ENCODE measurements at regions not wholly inside any gene's neighbourhood (a gene's known extent, or its start where the extent isn't known, plus 50 kb on each side); places are given as distances from the start of the nearest gene placed in this dataset.

DNA sequence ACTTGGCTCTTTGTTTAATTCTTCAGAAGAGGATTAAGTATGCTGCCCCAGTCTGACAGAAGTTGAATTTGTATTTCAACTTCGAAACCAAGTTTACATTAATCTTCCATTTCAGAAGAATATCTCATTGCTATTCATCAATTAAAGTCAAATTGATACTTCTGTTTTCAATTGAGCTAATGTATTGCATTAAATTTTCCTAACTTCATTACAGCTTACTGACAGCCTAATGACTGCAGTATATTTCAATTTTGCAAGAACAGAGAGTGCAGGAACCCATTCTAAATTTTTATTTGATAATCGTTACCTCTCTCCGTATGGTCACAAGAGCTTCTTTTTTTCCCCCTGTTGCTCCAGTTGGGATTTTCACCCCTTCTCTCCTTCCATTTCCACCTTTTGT is 218.0 kb downstream of the CALCRL start:
- no peak for TF ChIP-seq POLR2A (IDR thresholded peaks at IDR 0.05)
- no peak for TF ChIP-seq CTCF (IDR thresholded peaks at IDR 0.05)
- H3K4me3 ChIP-seq (ENCODE audit: low read depth, poor library complexity, severe bottlenecking) = no peak overlapping the region
- no peak for DNase-seq (ENCODE audit: low spot score in 2 of 2)
- intact Hi-C loops (cut with DNase I; ENCODE audit: low total_unique reads) = no loop called here
- 74 to 79% methylated on average over 3 of the region's 3 CpGs for WGBS, 2 donors

- DNase-seq (ENCODE audit: low spot score in 2 of 2) = no peak
- TF ChIP-seq CTCF (IDR thresholded peaks at IDR 0.05) = no peak
- TF ChIP-seq POLR2A (IDR thresholded peaks at IDR 0.05) = no peak
- no peak overlapping the region for H3K4me3 ChIP-seq (ENCODE audit: low read depth, poor library complexity, severe bottlenecking)
- WGBS, 2 donors = 47% methylated on average over 1 of the region's 1 CpG
- intact Hi-C loops (cut with DNase I; ENCODE audit: low total_unique reads) = no loop called here
Observed at GRCh38 chr2:187228986-187229385, 219.1 kb downstream of the CALCRL start.

GRCh38 chr2:187224989-187225388 is 223.1 kb downstream of the CALCRL start:
- TF ChIP-seq POLR2A (IDR thresholded peaks at IDR 0.05) = no peak
- no peak for TF ChIP-seq CTCF (IDR thresholded peaks at IDR 0.05)
- H3K4me3 ChIP-seq (ENCODE audit: low read depth, poor library complexity, severe bottlenecking) = no peak overlapping the region
- intact Hi-C loops (cut with DNase I; ENCODE audit: low total_unique reads) = no loop called here
- WGBS, 2 donors = 92 to 96% methylated on average over 3 of the region's 3 CpGs
- no peak for DNase-seq (ENCODE audit: low spot score in 2 of 2)

- 84 to 91% methylated on average over 1 of the region's 1 CpG for WGBS, 2 donors
- TF ChIP-seq POLR2A (IDR thresholded peaks at IDR 0.05) (no peak), CTCF (IDR thresholded peaks at IDR 0.05) (no peak)
- intact Hi-C loops (cut with DNase I; ENCODE audit: low total_unique reads) = no loop called here
- DNase-seq (ENCODE audit: low spot score in 2 of 2) = no peak
- H3K4me3 ChIP-seq (ENCODE audit: low read depth, poor library complexity, severe bottlenecking) = no peak overlapping the region
Observed at GRCh38 chr2:187220071-187220470, 228.0 kb downstream of the CALCRL start.

DNA sequence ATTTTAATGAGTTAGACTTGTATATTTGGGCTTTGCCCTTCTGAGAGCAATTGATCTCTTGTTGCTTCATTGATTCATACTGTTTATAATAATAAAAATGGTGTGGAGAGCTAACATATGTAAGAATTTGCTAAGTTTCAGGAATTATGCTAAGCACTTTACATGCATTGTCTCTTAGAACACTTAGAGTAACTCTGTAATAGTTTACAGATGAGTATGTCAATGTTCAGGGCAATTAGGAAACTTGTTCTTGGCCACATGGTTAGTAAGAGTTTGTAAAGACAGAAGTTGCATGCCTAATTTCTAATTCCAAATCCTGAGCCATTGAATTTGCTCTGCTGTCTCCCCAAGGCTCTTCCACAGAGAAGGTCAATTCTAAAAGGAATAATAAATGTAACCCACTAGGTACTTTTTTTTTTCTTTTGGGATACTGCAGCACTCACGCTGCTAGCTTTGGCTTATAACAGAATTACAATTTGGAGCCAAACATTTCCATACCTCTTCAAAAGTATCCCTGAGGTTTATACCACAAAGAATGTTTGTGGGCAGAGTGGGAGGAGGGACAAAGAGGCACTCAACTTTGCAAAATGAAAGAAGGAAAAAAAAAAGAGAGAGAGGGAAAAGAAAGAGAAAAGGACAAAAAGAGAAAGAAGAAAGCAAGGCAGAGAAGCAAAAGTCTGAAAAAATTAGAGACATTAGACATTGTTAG is 232.4 kb downstream of the CALCRL start:
- no peak for DNase-seq (ENCODE audit: low spot score in 2 of 2)
- 63 to 74% methylated on average over 1 of the region's 1 CpG for WGBS, 2 donors
- TF ChIP-seq CTCF (IDR thresholded peaks at IDR 0.05) (no peak), POLR2A (IDR thresholded peaks at IDR 0.05) (no peak)
- intact Hi-C loops (cut with DNase I; ENCODE audit: low total_unique reads) = no loop called here
- H3K4me3 ChIP-seq (ENCODE audit: low read depth, poor library complexity, severe bottlenecking) = no peak overlapping the region

DNA sequence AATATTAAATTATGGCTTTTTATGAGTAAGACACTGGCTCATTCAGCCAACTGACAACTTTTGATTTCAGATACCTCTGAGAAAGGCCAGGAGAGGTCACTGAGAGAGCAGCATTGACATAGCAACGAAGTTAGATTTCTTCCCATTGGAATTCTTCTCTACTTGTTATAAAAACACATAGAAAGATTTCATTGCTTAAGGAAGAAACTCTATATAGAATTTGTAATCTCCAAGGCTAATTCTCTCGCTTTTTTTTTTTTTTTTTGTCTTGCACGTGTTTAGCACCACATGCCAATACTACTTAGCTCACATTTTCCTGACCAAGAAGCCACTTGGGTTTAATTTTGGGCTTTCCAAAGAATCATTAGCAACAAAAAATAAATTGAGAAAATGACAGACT is 233.7 kb downstream of the CALCRL start:
- H3K4me3 ChIP-seq (ENCODE audit: low read depth, poor library complexity, severe bottlenecking) = no peak overlapping the region
- TF ChIP-seq CTCF (IDR thresholded peaks at IDR 0.05) (no peak), POLR2A (IDR thresholded peaks at IDR 0.05) (no peak)
- intact Hi-C loops (cut with DNase I; ENCODE audit: low total_unique reads) = no loop called here
- 49 to 60% methylated on average over 3 of the region's 3 CpGs for WGBS, 2 donors
- DNase-seq (ENCODE audit: low spot score in 2 of 2) = no peak
